ENCODE measurements at regions not wholly inside any gene's neighbourhood (a gene's known extent, or its start where the extent isn't known, plus 50 kb on each side); places are given as distances from the start of the nearest gene placed in this dataset.
"Not testable (repeated sequence)": the region's sequence is repeated elsewhere in the genome, so short reads cannot be mapped to it uniquely, and the experiment has no call there.

- no peak for DNase-seq (ENCODE audit: low read depth in 2 of 2)
Measured at GRCh38 chr3:184477940-184478339, 83.6 kb upstream of the EPHB3 start.

GRCh38 chr3:184479426-184480126, 82.0 kb upstream of the EPHB3 start:
- no peak for DNase-seq (ENCODE audit: low read depth in 2 of 2)

GRCh38 chr3:184480831-184481230, 80.8 kb upstream of the EPHB3 start:
- DNase-seq (ENCODE audit: low read depth in 2 of 2): no peak

GRCh38 chr3:184481984-184482671, 79.5 kb upstream of the EPHB3 start:
- no peak for DNase-seq (ENCODE audit: low read depth in 2 of 2)

- no peak for DNase-seq (ENCODE audit: low read depth in 2 of 2)
Measured at GRCh38 chr3:184485241-184485640, 76.3 kb upstream of the EPHB3 start.

GRCh38 chr3:184485906-184486305, 75.7 kb upstream of the EPHB3 start:
- DNase-seq (ENCODE audit: low read depth in 2 of 2): no peak

GRCh38 chr3:184486614-184487013, 75.0 kb upstream of the EPHB3 start:
- DNase-seq (ENCODE audit: low read depth in 2 of 2): no peak

GRCh38 chr3:184488577-184488976, 73.0 kb upstream of the EPHB3 start:
- no peak for DNase-seq (ENCODE audit: low read depth in 2 of 2)

- no peak for DNase-seq (ENCODE audit: low read depth in 2 of 2)
Measured at GRCh38 chr3:184489268-184489841, 72.2 kb upstream of the EPHB3 start.

- no peak for DNase-seq (ENCODE audit: low read depth in 2 of 2)
Measured at GRCh38 chr3:184491011-184491576, 70.5 kb upstream of the EPHB3 start.

GRCh38 chr3:184491867-184492615, 69.5 kb upstream of the EPHB3 start:
- no peak for DNase-seq (ENCODE audit: low read depth in 2 of 2)

- no peak for DNase-seq (ENCODE audit: low read depth in 2 of 2)
Measured at GRCh38 chr3:184496933-184497332, 64.7 kb upstream of the EPHB3 start.

GRCh38 chr3:184497804-184498203, 63.8 kb upstream of the EPHB3 start:
- no peak for DNase-seq (ENCODE audit: low read depth in 2 of 2)

- DNase-seq (ENCODE audit: low read depth in 2 of 2): no peak
Measured at GRCh38 chr3:184498986-184499606, 62.5 kb upstream of the EPHB3 start.

- no peak for DNase-seq (ENCODE audit: low read depth in 2 of 2)
Measured at GRCh38 chr3:184500344-184500923, 61.2 kb upstream of the EPHB3 start.

- DNase-seq (ENCODE audit: low read depth in 2 of 2): no peak
Measured at GRCh38 chr3:184502123-184502667, 59.4 kb upstream of the EPHB3 start.

GRCh38 chr3:184502841-184503240, 58.7 kb upstream of the EPHB3 start:
- not testable (repeated sequence) for DNase-seq (ENCODE audit: low read depth in 2 of 2)

GRCh38 chr3:184503647-184504046, 57.9 kb upstream of the EPHB3 start:
- DNase-seq (ENCODE audit: low read depth in 2 of 2): no peak

- DNase-seq (ENCODE audit: low read depth in 2 of 2): no peak
Measured at GRCh38 chr3:184505076-184505878, 56.3 kb upstream of the EPHB3 start.

GRCh38 chr3:184506561-184506991, 55.0 kb upstream of the EPHB3 start:
- peak; percentile 47 to 70 for DNase-seq (ENCODE audit: low read depth in 2 of 2)
